Liver (tissue), 8 donors: ENCODE measurements at regions not wholly inside any gene's neighbourhood (a gene's known extent, or its start where the extent isn't known, plus 50 kb on each side); places are given as distances from the start of the nearest gene placed in this dataset.

Experiments
- DNase-seq: peaks from one replicate; pipeline ENCODE4 v3.0.0-alpha.2; 2017; ENCODE audit warnings: low spot score
- H3K27ac ChIP-seq, 2 donors: one replicate each; pipeline ENCODE4 v1.7.0; 2013; ENCODE audit warnings: inconsistent platforms in 2 of 2, low read length in 2 of 2, control low read depth in 1 of 2, low read depth in 1 of 2, mild to moderate bottlenecking in 1 of 2
- H3K27me3 ChIP-seq, 4 donors: one replicate each; pipeline versions ENCODE4 v1.6.1 to v1.7.0; 2013; ENCODE audit warnings: low read length in 3 of 4, inconsistent platforms in 1 of 4, mild to moderate bottlenecking in 1 of 4, moderate library complexity in 1 of 4; ENCODE audit not compliant: control insufficient read depth in 4 of 4, insufficient read depth in 4 of 4
- H3K36me3 ChIP-seq, 4 donors: one replicate each; pipeline versions ENCODE4 v1.6.1 to v1.7.0; 2013; ENCODE audit warnings: low read length in 3 of 4, mild to moderate bottlenecking in 3 of 4, low read depth in 1 of 4, moderate library complexity in 1 of 4; ENCODE audit not compliant: control insufficient read depth in 4 of 4, insufficient read depth in 3 of 4
- H3K4me1 ChIP-seq, 4 donors: one replicate each; pipeline versions ENCODE4 v1.6.1 to v1.7.0; 2013; ENCODE audit warnings: low read length in 3 of 4, mild to moderate bottlenecking in 3 of 4, moderate library complexity in 1 of 4; ENCODE audit not compliant: control insufficient read depth in 4 of 4, insufficient read depth in 4 of 4
- H3K4me3 ChIP-seq, 3 donors: one replicate each; pipeline versions ENCODE4 v1.6.1 to v1.7.0; 2013; ENCODE audit warnings: low read length in 3 of 3, control low read depth in 1 of 3, low read depth in 1 of 3, mild to moderate bottlenecking in 1 of 3
- H3K9ac ChIP-seq, 2 donors: one replicate each; pipeline ENCODE4 v1.7.0; 2013; ENCODE audit warnings: low read length in 2 of 2, mild to moderate bottlenecking in 2 of 2, moderate library complexity in 2 of 2, control low read depth in 1 of 2, low read depth in 1 of 2
- H3K9me3 ChIP-seq, 4 donors: one replicate each; pipeline versions ENCODE4 v1.6.1 to v1.7.0; 2013; ENCODE audit warnings: low read length in 3 of 4; ENCODE audit not compliant: control insufficient read depth in 4 of 4
- EGR1 ChIP-seq, 2 donors: IDR thresholded peaks; 2 replicates each; pipeline ENCODE4 v1.6.1; 2016 to 2018; ENCODE audit warnings: antibody characterized with exemption in 2 of 2, low read depth in 2 of 2
- FOXA1 ChIP-seq: IDR thresholded peaks from 2 replicates; pipeline ENCODE4 v1.6.1; 2016; ENCODE audit warnings: antibody characterized with exemption
- FOXA2 ChIP-seq: IDR thresholded peaks from 2 replicates; pipeline ENCODE4 v1.6.1; 2016; ENCODE audit warnings: antibody characterized with exemption
- GABPA ChIP-seq, 2 donors: IDR thresholded peaks in 1 of 2; conservative IDR thresholded peaks in 1 of 2; 2 replicates each; pipeline ENCODE4 v1.6.1; 2016; ENCODE audit warnings: antibody characterized with exemption in 2 of 2, mild to moderate bottlenecking in 1 of 2, moderate library complexity in 1 of 2
- HNF4A ChIP-seq, 2 donors: conservative IDR thresholded peaks; 2 replicates each; pipeline ENCODE4 v1.6.1; 2016; ENCODE audit warnings: antibody characterized with exemption in 2 of 2, mild to moderate bottlenecking in 2 of 2
- HNF4G ChIP-seq: IDR thresholded peaks from 2 replicates; pipeline ENCODE4 v1.6.1; 2016; ENCODE audit warnings: antibody characterized with exemption
- JUND ChIP-seq, 2 donors: IDR thresholded peaks; 2 replicates each; pipeline ENCODE4 v1.6.1; 2016; ENCODE audit warnings: antibody characterized with exemption in 2 of 2
- NR2F2 ChIP-seq: IDR thresholded peaks from 2 replicates; pipeline ENCODE4 v1.6.1; 2016; ENCODE audit warnings: antibody characterized with exemption
- RAD21 ChIP-seq, 2 donors: IDR thresholded peaks; 2 replicates each; pipeline ENCODE4 v1.6.1; 2016; ENCODE audit warnings: antibody characterized with exemption in 2 of 2, mild to moderate bottlenecking in 2 of 2
- RXRA ChIP-seq, 2 donors: IDR thresholded peaks; 2 replicates each; pipeline ENCODE4 v1.6.1; 2017 to 2018; ENCODE audit warnings: antibody characterized with exemption in 2 of 2, mild to moderate bottlenecking in 1 of 2
- SP1 ChIP-seq: IDR thresholded peaks from 2 replicates; pipeline ENCODE4 v1.6.1; 2018; ENCODE audit warnings: antibody characterized with exemption, mild to moderate bottlenecking
- TAF1 ChIP-seq: conservative IDR thresholded peaks from 2 replicates; pipeline ENCODE4 v1.6.1; 2016; ENCODE audit warnings: antibody characterized with exemption, mild to moderate bottlenecking
- YY1 ChIP-seq: IDR thresholded peaks from 2 replicates; pipeline ENCODE4 v1.6.1; 2016; ENCODE audit warnings: antibody characterized with exemption, mild to moderate bottlenecking
- WGBS: extraction: QIAGEN DNeasy Blood & Tissue Kit; methylation state at CpG from one replicate; pipeline ENCODE4 v1.1.7; 2013; 5-methylcytosine and 5-hydroxymethylcytosine counted together
- TF ChIP-seq, protein P1 (sequence below): IDR thresholded peaks from 2 replicates; pipeline ENCODE4 v1.6.1; 2016; ENCODE audit warnings: antibody characterized with exemption
- TF ChIP-seq, protein P2 (sequence below): IDR thresholded peaks from 2 replicates; pipeline ENCODE4 v1.6.1; 2016; ENCODE audit warnings: antibody characterized with exemption
- TF ChIP-seq, protein P3 (sequence below): fragments of 150-350 bp; IDR thresholded peaks from 2 replicates; pipeline ENCODE4 v1.5.1; 2017; ENCODE audit warnings: improper control_type of control experiment, low read depth, low read length; ENCODE audit not compliant: missing input control
- TF ChIP-seq, protein P4 (sequence below): IDR thresholded peaks from 2 replicates; pipeline ENCODE4 v1.6.1; 2016; ENCODE audit warnings: antibody characterized with exemption, mild to moderate bottlenecking
- donor health status: healthy.
- donor health status: healthy.
- donor health status: healthy.
- donor health status: healthy.
- donor health status: healthy.

DNA sequence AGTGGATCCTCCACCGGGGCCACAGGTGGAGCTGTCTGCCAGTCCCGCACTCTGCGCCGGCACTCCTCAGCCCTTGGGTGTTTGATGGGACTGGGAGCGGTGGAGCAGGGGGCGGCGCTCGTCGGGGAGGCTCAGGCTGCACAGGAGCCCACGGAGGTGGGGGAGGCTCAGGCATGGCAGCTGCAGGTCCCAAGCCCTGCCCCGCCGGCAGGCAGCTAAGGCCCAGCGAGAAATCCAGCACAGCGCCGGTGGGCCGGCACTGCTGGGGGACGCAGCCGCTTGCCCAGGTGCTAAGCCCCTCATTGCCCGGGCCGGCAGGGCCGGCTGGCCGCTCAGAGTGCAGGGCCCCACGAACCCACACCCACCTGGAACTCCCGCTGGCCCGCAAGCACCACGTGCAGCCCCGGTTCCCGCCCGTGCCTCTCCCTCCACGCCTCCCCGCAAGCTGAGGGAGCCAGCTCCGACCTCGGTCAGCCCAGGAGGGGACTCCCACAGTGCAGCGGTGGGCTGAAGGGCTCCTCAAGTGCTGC, 286.4 kb downstream of the RBM26 start (continued):
- no peak for TF ChIP-seq FOXA1
- TF ChIP-seq, protein P1, sequence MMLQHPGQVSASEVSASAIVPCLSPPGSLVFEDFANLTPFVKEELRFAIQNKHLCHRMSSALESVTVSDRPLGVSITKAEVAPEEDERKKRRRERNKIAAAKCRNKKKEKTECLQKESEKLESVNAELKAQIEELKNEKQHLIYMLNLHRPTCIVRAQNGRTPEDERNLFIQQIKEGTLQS = no peak
- no peak for TF ChIP-seq SP1
- TF ChIP-seq GABPA (IDR thresholded peaks at IDR 0.05 in 1 of 2, conservative IDR thresholded peaks at IDR 0.05 in 1 of 2) = no peak

DNA sequence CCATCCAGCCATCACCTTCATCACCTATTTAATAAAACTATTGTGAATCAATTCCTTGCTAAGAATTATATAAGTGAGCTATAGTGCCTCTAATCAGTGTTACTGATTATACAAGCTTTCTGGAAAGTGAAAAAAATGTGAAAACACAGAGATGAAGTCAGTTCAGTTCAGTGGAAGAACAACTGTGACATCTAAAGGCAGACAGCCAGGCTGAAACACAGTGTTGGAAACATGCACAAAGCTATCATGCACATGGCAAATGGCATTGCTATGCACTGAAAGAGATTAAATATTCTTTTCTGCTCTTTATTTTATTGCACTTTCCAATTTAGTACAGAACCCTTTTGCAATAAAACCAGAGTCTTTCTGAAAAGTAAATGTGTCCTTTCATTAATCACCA, 294.0 kb downstream of the RBM26 start:
- Histone ChIP-seq H3K4me1 (no peaks in the 10 kb centered on the region), H3K4me3 (no peak overlapping the region), H3K9ac (no peak overlapping the region), H3K27ac (no peak overlapping the region), H3K36me3 (no peaks in the 10 kb centered on the region), H3K27me3 (no peaks in the 10 kb centered on the region), H3K9me3 (no peaks in the 10 kb centered on the region)
- TF ChIP-seq, protein P2, sequence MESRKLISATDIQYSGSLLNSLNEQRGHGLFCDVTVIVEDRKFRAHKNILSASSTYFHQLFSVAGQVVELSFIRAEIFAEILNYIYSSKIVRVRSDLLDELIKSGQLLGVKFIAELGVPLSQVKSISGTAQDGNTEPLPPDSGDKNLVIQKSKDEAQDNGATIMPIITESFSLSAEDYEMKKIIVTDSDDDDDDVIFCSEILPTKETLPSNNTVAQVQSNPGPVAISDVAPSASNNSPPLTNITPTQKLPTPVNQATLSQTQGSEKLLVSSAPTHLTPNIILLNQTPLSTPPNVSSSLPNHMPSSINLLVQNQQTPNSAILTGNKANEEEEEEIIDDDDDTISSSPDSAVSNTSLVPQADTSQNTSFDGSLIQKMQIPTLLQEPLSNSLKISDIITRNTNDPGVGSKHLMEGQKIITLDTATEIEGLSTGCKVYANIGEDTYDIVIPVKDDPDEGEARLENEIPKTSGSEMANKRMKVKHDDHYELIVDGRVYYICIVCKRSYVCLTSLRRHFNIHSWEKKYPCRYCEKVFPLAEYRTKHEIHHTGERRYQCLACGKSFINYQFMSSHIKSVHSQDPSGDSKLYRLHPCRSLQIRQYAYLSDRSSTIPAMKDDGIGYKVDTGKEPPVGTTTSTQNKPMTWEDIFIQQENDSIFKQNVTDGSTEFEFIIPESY = no peak
- TF ChIP-seq JUND (IDR thresholded peaks at IDR 0.05) (no peak), YY1 (no peak), FOXA1 (no peak), NR2F2 (no peak), HNF4G (no peak), RXRA (IDR thresholded peaks at IDR 0.05) (no peak)
- TF ChIP-seq, protein P3, sequence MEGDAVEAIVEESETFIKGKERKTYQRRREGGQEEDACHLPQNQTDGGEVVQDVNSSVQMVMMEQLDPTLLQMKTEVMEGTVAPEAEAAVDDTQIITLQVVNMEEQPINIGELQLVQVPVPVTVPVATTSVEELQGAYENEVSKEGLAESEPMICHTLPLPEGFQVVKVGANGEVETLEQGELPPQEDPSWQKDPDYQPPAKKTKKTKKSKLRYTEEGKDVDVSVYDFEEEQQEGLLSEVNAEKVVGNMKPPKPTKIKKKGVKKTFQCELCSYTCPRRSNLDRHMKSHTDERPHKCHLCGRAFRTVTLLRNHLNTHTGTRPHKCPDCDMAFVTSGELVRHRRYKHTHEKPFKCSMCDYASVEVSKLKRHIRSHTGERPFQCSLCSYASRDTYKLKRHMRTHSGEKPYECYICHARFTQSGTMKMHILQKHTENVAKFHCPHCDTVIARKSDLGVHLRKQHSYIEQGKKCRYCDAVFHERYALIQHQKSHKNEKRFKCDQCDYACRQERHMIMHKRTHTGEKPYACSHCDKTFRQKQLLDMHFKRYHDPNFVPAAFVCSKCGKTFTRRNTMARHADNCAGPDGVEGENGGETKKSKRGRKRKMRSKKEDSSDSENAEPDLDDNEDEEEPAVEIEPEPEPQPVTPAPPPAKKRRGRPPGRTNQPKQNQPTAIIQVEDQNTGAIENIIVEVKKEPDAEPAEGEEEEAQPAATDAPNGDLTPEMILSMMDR = no peak
- TF ChIP-seq, protein P4, sequence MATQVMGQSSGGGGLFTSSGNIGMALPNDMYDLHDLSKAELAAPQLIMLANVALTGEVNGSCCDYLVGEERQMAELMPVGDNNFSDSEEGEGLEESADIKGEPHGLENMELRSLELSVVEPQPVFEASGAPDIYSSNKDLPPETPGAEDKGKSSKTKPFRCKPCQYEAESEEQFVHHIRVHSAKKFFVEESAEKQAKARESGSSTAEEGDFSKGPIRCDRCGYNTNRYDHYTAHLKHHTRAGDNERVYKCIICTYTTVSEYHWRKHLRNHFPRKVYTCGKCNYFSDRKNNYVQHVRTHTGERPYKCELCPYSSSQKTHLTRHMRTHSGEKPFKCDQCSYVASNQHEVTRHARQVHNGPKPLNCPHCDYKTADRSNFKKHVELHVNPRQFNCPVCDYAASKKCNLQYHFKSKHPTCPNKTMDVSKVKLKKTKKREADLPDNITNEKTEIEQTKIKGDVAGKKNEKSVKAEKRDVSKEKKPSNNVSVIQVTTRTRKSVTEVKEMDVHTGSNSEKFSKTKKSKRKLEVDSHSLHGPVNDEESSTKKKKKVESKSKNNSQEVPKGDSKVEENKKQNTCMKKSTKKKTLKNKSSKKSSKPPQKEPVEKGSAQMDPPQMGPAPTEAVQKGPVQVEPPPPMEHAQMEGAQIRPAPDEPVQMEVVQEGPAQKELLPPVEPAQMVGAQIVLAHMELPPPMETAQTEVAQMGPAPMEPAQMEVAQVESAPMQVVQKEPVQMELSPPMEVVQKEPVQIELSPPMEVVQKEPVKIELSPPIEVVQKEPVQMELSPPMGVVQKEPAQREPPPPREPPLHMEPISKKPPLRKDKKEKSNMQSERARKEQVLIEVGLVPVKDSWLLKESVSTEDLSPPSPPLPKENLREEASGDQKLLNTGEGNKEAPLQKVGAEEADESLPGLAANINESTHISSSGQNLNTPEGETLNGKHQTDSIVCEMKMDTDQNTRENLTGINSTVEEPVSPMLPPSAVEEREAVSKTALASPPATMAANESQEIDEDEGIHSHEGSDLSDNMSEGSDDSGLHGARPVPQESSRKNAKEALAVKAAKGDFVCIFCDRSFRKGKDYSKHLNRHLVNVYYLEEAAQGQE = no peak
- no peak for DNase-seq

DNA sequence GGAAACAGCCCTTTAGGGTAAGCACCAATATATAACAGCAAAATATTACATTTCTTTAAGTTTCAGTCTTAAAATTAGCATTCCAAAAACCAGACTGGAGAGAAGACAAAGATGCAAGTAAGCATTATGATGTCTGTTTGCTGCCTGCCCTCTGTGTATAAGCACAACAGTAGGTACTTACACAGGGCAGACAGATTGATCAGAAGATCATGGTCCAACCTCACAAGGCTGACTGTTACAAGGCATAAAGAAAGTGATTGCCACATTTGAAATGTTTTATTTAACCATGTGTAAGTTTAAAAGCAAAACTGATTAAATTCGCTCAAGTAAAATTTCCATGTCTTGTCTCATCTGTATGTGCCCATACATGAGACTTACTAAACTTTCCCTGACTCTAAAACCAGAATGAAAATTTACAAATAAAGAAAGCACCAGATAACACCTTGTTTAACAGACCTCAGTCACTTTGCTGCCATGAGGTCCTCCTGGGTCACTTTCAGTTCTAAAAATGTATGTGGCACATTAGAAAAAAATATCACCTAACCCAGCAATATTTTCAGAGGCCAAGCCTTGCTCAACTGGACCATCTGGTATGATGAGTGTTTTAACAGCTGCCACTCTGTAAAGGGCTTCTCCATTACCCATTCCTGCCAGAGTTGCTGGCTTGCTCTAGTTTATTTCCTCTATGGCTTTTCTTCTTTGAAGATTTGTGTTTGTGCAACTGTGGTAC, 297.0 kb downstream of the RBM26 start:
- H3K9ac ChIP-seq = no peak overlapping the region
- no peaks in the 10 kb centered on the region for H3K27me3 ChIP-seq
- no peak for DNase-seq
- H3K4me3 ChIP-seq = no peak overlapping the region
- 80% methylated on average over 1 of the region's 1 CpG for WGBS
- TF ChIP-seq, protein P2 = no peak
- no peak for TF ChIP-seq HNF4A (conservative IDR thresholded peaks at IDR 0.05)
- TF ChIP-seq, protein P1 = no peak
- no peak for TF ChIP-seq SP1
- no peak for TF ChIP-seq TAF1
- TF ChIP-seq JUND (IDR thresholded peaks at IDR 0.05) = no peak
- no peak for TF ChIP-seq RAD21 (IDR thresholded peaks at IDR 0.05)
- no peak for TF ChIP-seq FOXA2
- no peak for TF ChIP-seq EGR1 (IDR thresholded peaks at IDR 0.05; ENCODE audit: low read depth in 2 of 2)
- TF ChIP-seq, protein P3 = no peak
- TF ChIP-seq NR2F2 = no peak
- H3K4me1 ChIP-seq = no peaks in the 10 kb centered on the region
- H3K36me3 ChIP-seq = no peaks in the 10 kb centered on the region
- no peak overlapping the region for H3K27ac ChIP-seq
- no peaks in the 10 kb centered on the region for H3K9me3 ChIP-seq
